HG02973 (cell line): ENCODE measurements at regions not wholly inside any gene's neighbourhood (a gene's known extent, or its start where the extent isn't known, plus 50 kb on each side); places are given as distances from the start of the nearest gene placed in this dataset.
"Not testable (repeated sequence)": the region's sequence is repeated elsewhere in the genome, so short reads cannot be mapped to it uniquely, and the experiment has no call there.

Experiments used
- ATAC-seq: cut with Tn5 transposase; IDR thresholded peaks from one replicate; pipeline ENCODE4 v1.9.1; 2021; ENCODE audit warnings: moderate library complexity; ENCODE audit not compliant: unreplicated experiment

GRCh38 chr20:16863303-16863702, 115.1 kb downstream of the OTOR start:
- ATAC-seq = no peak

- ATAC-seq = no peak
Observed at GRCh38 chr20:16864069-16864468, 115.9 kb downstream of the OTOR start.

- no peak for ATAC-seq
Observed at GRCh38 chr20:16864963-16865362, 116.8 kb downstream of the OTOR start.

- no peak for ATAC-seq
Observed at GRCh38 chr20:16865406-16865805, 117.2 kb downstream of the OTOR start.

- ATAC-seq = not testable (repeated sequence)
Observed at GRCh38 chr20:16873124-16873523, 125.0 kb downstream of the OTOR start.

- ATAC-seq = no peak
Observed at GRCh38 chr20:16877053-16877554, 128.9 kb downstream of the OTOR start.

- ATAC-seq = no peak
Observed at GRCh38 chr20:16885746-16886145, 137.6 kb downstream of the OTOR start.

- no peak for ATAC-seq
Observed at GRCh38 chr20:16898433-16898832, 150.3 kb downstream of the OTOR start.

- no peak for ATAC-seq
Observed at GRCh38 chr20:16902662-16903061, 154.5 kb downstream of the OTOR start.

- no peak for ATAC-seq
Observed at GRCh38 chr20:16904751-16905150, 156.6 kb downstream of the OTOR start.

- ATAC-seq = no peak
Observed at GRCh38 chr20:16914277-16914676, 166.1 kb downstream of the OTOR start.

GRCh38 chr20:16916165-16916564, 168.0 kb downstream of the OTOR start:
- no peak for ATAC-seq

GRCh38 chr20:16917636-16918035, 169.5 kb downstream of the OTOR start:
- ATAC-seq = no peak

- ATAC-seq = no peak
Observed at GRCh38 chr20:16918366-16918765, 170.2 kb downstream of the OTOR start.

- ATAC-seq = no peak
Observed at GRCh38 chr20:16919841-16920240, 171.7 kb downstream of the OTOR start.

GRCh38 chr20:16922834-16923233, 174.7 kb downstream of the OTOR start:
- no peak for ATAC-seq

GRCh38 chr20:16926626-16927430, 178.7 kb downstream of the OTOR start:
- ATAC-seq = no peak

GRCh38 chr20:16929756-16930155, 181.6 kb downstream of the OTOR start:
- no peak for ATAC-seq

- no peak for ATAC-seq
Observed at GRCh38 chr20:16930656-16931055, 182.5 kb downstream of the OTOR start.

- ATAC-seq = no peak
Observed at GRCh38 chr20:16939051-16939450, 190.9 kb downstream of the OTOR start.

GRCh38 chr20:16940701-16941100, 192.5 kb downstream of the OTOR start:
- no peak for ATAC-seq

GRCh38 chr20:16942051-16942450, 193.9 kb downstream of the OTOR start:
- no peak for ATAC-seq

GRCh38 chr20:16942756-16943155, 194.6 kb downstream of the OTOR start:
- ATAC-seq = no peak
